Left lobe of liver (tissue), 2 donors: ENCODE measurements at regions not wholly inside any gene's neighbourhood (a gene's known extent, or its start where the extent isn't known, plus 50 kb on each side); places are given as distances from the start of the nearest gene placed in this dataset.
"Not testable (repeated sequence)": the region's sequence is repeated elsewhere in the genome, so short reads cannot be mapped to it uniquely, and the experiment has no call there.

Experiments
- ATAC-seq: fragments of 200-7000 bp; cut with Tn5 transposase; one replicate; pipeline ENCODE4 v1.9.1; 2020; ENCODE audit warnings: mild to moderate bottlenecking, moderate library complexity
- DNase-seq: peaks from one replicate; pipeline ENCODE4 v3.0.0-alpha.2; 2020; ENCODE audit warnings: low spot score
- donor health status: DM: no; HTN: no; CAD: no; lungs with moderate emphysema.
- donor health status: DM: no; HTN: yes; CAD: no.

GRCh38 chr18:67455890-67456501 lies 60.5 kb downstream of the DSEL start:
- ATAC-seq (no peak), DNase-seq (no peak)

- DNase-seq (no peak), ATAC-seq (no peak)
Measured at GRCh38 chr18:67453901-67454300, 62.6 kb downstream of the DSEL start.

GRCh38 chr18:67451960-67452359 lies 64.6 kb downstream of the DSEL start:
- DNase-seq (no peak), ATAC-seq (no peak)

GRCh38 chr18:67451101-67451500 lies 65.4 kb downstream of the DSEL start:
- not testable (repeated sequence) for ATAC-seq, DNase-seq

GRCh38 chr18:67433971-67434370 lies 82.5 kb downstream of the DSEL start:
- ATAC-seq = no peak
- DNase-seq = no peak

GRCh38 chr18:67432806-67433205 lies 83.7 kb downstream of the DSEL start:
- ATAC-seq (no peak), DNase-seq (no peak)

- ATAC-seq (no peak), DNase-seq (no peak)
Measured at GRCh38 chr18:67428805-67429204, 87.7 kb downstream of the DSEL start.

GRCh38 chr18:67428158-67428557 lies 88.4 kb downstream of the DSEL start:
- ATAC-seq = no peak
- no peak for DNase-seq

GRCh38 chr18:67426486-67426885 lies 90.0 kb downstream of the DSEL start:
- DNase-seq (no peak), ATAC-seq (no peak)

GRCh38 chr18:67425672-67426071 lies 90.8 kb downstream of the DSEL start:
- DNase-seq = no peak

GRCh38 chr18:67421651-67422050 lies 94.9 kb downstream of the DSEL start:
- no peak for ATAC-seq

More at GRCh38 chr18:67425672-67426071, 90.8 kb downstream of the DSEL start:
- no peak for ATAC-seq

GRCh38 chr18:67417864-67418523 lies 98.5 kb downstream of the DSEL start:
- ATAC-seq (peak; percentile 100), DNase-seq (peak; percentile 44)

More at GRCh38 chr18:67421651-67422050, 94.9 kb downstream of the DSEL start:
- no peak for DNase-seq

GRCh38 chr18:67411116-67411515 lies 105.4 kb downstream of the DSEL start:
- no peak for DNase-seq
- ATAC-seq = no peak

- DNase-seq (no peak), ATAC-seq (no peak)
Measured at GRCh38 chr18:67410075-67411070, 106.1 kb downstream of the DSEL start.

- no peak for ATAC-seq
- DNase-seq = no peak
Measured at GRCh38 chr18:67408240-67408639, 108.3 kb downstream of the DSEL start.

GRCh38 chr18:67406714-67407113 lies 109.8 kb downstream of the DSEL start:
- no peak for ATAC-seq
- DNase-seq = no peak

GRCh38 chr18:67402543-67402942 lies 114.0 kb downstream of the DSEL start:
- no peak for DNase-seq

GRCh38 chr18:67400502-67401117 lies 115.9 kb downstream of the DSEL start:
- ATAC-seq (no peak), DNase-seq (no peak)

More at GRCh38 chr18:67402543-67402942, 114.0 kb downstream of the DSEL start:
- no peak for ATAC-seq

- no peak for DNase-seq
- ATAC-seq = no peak
Measured at GRCh38 chr18:67386032-67386431, 130.5 kb downstream of the DSEL start.

- no peak for DNase-seq
- ATAC-seq = no peak
Measured at GRCh38 chr18:67385455-67385854, 131.1 kb downstream of the DSEL start.

- not testable (repeated sequence) for DNase-seq, ATAC-seq
Measured at GRCh38 chr18:67384057-67384456, 132.5 kb downstream of the DSEL start.
